ENCODE measurements at regions not wholly inside any gene's neighbourhood (a gene's known extent, or its start where the extent isn't known, plus 50 kb on each side); places are given as distances from the start of the nearest gene placed in this dataset.

- CTCF ChIA-PET: no interaction called here
- no peak for TF ChIP-seq KAT7 (CRISPR knock-in tag; IDR thresholded peaks at IDR 0.05; ENCODE audit: borderline replicate concordance)
- peaks cover 8% of the 10 kb centered on the region for H3K9me3 Mint-ChIP-seq
- POLR2A ChIA-PET: no interaction called here
- DNase-seq (ENCODE audit: low spot score) (no peak), ATAC-seq (no peak)
- peaks cover 9% of the 10 kb centered on the region for H3K4me1 Mint-ChIP-seq
- no peaks in the 10 kb centered on the region for H3K36me3 Mint-ChIP-seq
- H3K27ac Mint-ChIP-seq: no peak overlapping the region
- no peaks in the 10 kb centered on the region; the same call in 1 of the 2 replicates for H3K27me3 Mint-ChIP-seq (ENCODE audit: low read depth)
- no peak overlapping the region for H3K4me3 Mint-ChIP-seq
These were observed 114.5 kb downstream of the BOD1 start for GRCh38 chr5:173501922-173502321.

- H3K4me3 Mint-ChIP-seq: no peak overlapping the region
- peaks cover 8% of the 10 kb centered on the region for H3K9me3 Mint-ChIP-seq
- peaks cover 9% of the 10 kb centered on the region for H3K4me1 Mint-ChIP-seq
- DNase-seq (ENCODE audit: low spot score) (no peak), ATAC-seq (no peak)
- no peaks in the 10 kb centered on the region; the same call in 1 of the 2 replicates for H3K27me3 Mint-ChIP-seq (ENCODE audit: low read depth)
- H3K27ac Mint-ChIP-seq: no peak overlapping the region
- no peaks in the 10 kb centered on the region for H3K36me3 Mint-ChIP-seq
- POLR2A ChIA-PET: no interaction called here
- TF ChIP-seq E2F4 (CRISPR knock-in tag; IDR thresholded peaks at IDR 0.05; ENCODE audit: borderline replicate concordance, low read depth): no peak
- no peak for TF ChIP-seq MLX (CRISPR knock-in tag; IDR thresholded peaks at IDR 0.05)
- TF ChIP-seq JAZF1 (CRISPR knock-in tag; IDR thresholded peaks at IDR 0.05): no peak
- no peak for TF ChIP-seq CREB1 (CRISPR knock-in tag; IDR thresholded peaks at IDR 0.05)
- no peak for TF ChIP-seq GTF2I (CRISPR knock-in tag; conservative IDR thresholded peaks at IDR 0.05)
- no peak for TF ChIP-seq HMGA2 (CRISPR knock-in tag; IDR thresholded peaks at IDR 0.05)
- no peak for TF ChIP-seq ZBTB43 (CRISPR knock-in tag; IDR thresholded peaks at IDR 0.05)
- no peak for TF ChIP-seq E2F1 (CRISPR knock-in tag; IDR thresholded peaks at IDR 0.05)
- TF ChIP-seq USF1 (CRISPR knock-in tag; IDR thresholded peaks at IDR 0.05): no peak
- CTCF ChIA-PET: no interaction called here
These were observed 115.2 kb downstream of the BOD1 start for GRCh38 chr5:173501271-173501670.

- H3K27me3 Mint-ChIP-seq (ENCODE audit: low read depth): no peaks in the 10 kb centered on the region; the same call in 1 of the 2 replicates
- peaks cover 13% of the 10 kb centered on the region for H3K4me1 Mint-ChIP-seq
- DNase-seq (ENCODE audit: low spot score) (no peak), ATAC-seq (no peak)
- no peak overlapping the region for H3K27ac Mint-ChIP-seq
- H3K9me3 Mint-ChIP-seq: no peaks in the 10 kb centered on the region
- ChIA-PET POLR2A (no interaction called here), CTCF (interaction anchor here (1.2 to 1.4 kb wide), 2 partner anchors 82 to 130 kb away, joined by 3 read pairs; no protein-coding TSS in a partner anchor)
- no peak overlapping the region for H3K4me3 Mint-ChIP-seq
- no peaks in the 10 kb centered on the region for H3K36me3 Mint-ChIP-seq
- TF ChIP-seq ELF4 (CRISPR knock-in tag; IDR thresholded peaks at IDR 0.05; ENCODE audit: low read depth) (no peak), JUN (CRISPR knock-in tag; IDR thresholded peaks at IDR 0.05) (no peak), AR (CRISPR knock-in tag; IDR thresholded peaks at IDR 0.05) (no peak), NR2C2 (CRISPR knock-in tag; IDR thresholded peaks at IDR 0.05) (no peak), ATF6 (CRISPR knock-in tag; IDR thresholded peaks at IDR 0.05) (no peak), TP53 (CRISPR knock-in tag; IDR thresholded peaks at IDR 0.05) (no peak), TCF7 (CRISPR knock-in tag; IDR thresholded peaks at IDR 0.05; ENCODE audit: low read depth) (no peak), MLX (CRISPR knock-in tag; IDR thresholded peaks at IDR 0.05) (no peak), PRDM15 (CRISPR knock-in tag; IDR thresholded peaks at IDR 0.05) (no peak)
These were observed 116.3 kb downstream of the BOD1 start for GRCh38 chr5:173500213-173500560.

All from WTC11 (cell line).